Epithelial cell of esophagus (primary cell): ENCODE measurements at regions not wholly inside any gene's neighbourhood (a gene's known extent, or its start where the extent isn't known, plus 50 kb on each side); places are given as distances from the start of the nearest gene placed in this dataset.

ENCODE experiments used
- DNase-seq: peaks from one replicate; pipeline ENCODE4 v3.0.0; 2010; ENCODE audit warnings: low read depth
- H3K4me3 ChIP-seq: 2 replicates; pipeline ENCODE4 v1.5.1; 2011; ENCODE audit warnings: mild to moderate bottlenecking, low read length, control low read depth
- TF ChIP-seq, protein P1 (sequence below): IDR thresholded peaks from 2 replicates; pipeline ENCODE4 v1.5.1; 2011; ENCODE audit warnings: low read depth, mild to moderate bottlenecking, low read length, control low read depth, inconsistent platforms; ENCODE audit not compliant: insufficient read depth; ENCODE audit errors: missing control alignments

DNA sequence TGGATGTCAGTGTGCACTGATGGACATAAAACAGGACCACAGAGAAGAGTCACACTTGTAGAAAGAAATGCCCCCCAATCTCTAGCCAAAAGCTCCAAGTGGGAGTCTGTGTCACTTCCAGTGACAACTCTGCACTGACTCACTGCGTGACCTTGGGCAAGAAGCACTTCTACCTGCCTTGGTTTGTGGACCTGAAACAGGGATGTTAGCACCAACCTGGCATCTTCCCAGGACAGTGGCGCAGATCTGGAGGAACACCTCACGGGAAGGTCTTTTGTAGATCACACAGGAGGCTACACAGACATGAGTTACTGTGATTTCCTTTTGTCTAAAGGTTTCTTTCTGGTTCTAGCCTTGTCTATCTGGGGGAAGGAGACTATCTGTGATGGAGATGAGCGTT, 80.5 kb upstream of the DHRSX start:
- DNase-seq, result no peak
- TF ChIP-seq, protein P1, sequence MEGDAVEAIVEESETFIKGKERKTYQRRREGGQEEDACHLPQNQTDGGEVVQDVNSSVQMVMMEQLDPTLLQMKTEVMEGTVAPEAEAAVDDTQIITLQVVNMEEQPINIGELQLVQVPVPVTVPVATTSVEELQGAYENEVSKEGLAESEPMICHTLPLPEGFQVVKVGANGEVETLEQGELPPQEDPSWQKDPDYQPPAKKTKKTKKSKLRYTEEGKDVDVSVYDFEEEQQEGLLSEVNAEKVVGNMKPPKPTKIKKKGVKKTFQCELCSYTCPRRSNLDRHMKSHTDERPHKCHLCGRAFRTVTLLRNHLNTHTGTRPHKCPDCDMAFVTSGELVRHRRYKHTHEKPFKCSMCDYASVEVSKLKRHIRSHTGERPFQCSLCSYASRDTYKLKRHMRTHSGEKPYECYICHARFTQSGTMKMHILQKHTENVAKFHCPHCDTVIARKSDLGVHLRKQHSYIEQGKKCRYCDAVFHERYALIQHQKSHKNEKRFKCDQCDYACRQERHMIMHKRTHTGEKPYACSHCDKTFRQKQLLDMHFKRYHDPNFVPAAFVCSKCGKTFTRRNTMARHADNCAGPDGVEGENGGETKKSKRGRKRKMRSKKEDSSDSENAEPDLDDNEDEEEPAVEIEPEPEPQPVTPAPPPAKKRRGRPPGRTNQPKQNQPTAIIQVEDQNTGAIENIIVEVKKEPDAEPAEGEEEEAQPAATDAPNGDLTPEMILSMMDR, result no peak
- no peak overlapping the region for H3K4me3 ChIP-seq

DNA sequence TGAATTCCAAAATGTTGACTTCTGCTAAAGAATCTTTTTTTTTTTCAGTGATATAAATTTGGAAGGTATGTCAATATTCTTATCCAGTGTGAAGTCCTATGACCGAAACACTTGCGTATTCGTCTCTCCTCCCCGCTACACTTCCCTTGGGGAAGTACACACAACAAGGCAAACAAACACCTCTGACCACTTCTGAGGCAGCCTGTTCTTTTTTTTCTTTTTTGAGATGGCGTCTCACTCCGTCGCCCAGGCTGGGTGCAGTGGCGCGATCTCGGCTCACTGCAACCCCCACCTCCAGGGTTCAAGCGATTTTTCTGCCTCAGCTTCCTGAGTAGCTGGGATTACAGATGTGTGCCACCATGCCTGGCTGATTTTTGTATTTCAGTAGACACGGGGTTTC, 78.1 kb upstream of the DHRSX start:
- TF ChIP-seq, protein P1, result no peak
- no peak overlapping the region for H3K4me3 ChIP-seq
- DNase-seq, result no peak

DNA sequence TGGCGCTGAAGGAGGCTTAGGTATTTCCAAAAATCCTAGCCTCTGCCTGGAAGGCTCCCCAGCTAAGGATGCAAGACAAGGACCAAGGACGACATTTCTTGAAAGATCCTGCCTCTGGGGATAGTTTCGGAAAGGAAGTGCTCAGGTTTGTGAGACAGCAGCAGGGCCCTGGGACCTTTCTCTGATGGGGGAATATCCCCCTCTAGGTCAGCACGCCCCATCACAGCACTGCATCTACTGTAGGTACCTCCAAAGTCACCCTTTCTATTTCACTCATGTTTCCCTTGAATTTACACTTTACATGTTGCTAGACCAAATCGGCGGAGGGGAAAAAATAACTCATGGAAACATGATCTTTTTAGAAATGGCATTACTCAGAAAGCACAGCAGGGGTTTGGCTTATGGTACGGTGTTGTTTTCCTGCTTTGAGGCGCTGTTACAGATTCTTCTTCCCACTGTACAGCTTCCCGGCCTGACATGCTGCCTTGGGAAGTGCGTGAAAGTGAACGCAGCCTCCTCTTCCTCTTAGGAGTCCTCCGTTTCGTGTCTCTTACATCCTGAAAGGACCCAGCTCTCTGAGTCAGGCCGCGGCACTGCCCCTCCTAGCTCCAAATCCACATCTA, 77.2 kb upstream of the DHRSX start:
- no peak for DNase-seq
- TF ChIP-seq, protein P1, result no peak
- no peak overlapping the region for H3K4me3 ChIP-seq

DNA sequence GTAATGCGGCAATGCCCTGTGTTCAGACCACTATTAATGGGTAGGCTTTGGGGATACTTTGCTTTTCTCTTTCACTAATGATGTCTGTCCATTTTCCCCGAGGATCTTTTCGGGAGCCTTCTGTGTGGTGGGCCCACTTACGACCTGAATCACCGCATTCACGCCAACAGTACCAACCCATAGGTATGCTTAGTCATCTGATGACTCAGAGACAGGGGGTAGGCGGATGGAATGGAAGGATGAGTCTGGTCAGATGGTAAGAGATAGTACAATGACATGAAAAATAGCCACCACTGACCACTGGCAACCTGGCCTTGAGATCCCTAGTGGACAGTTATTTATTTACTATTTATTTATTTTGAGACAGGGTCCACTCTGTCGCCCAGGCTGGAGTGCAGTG, 76.0 kb upstream of the DHRSX start:
- DNase-seq, result peak; percentile 17
- H3K4me3 ChIP-seq, result no peak overlapping the region
- TF ChIP-seq, protein P1, result no peak

DNA sequence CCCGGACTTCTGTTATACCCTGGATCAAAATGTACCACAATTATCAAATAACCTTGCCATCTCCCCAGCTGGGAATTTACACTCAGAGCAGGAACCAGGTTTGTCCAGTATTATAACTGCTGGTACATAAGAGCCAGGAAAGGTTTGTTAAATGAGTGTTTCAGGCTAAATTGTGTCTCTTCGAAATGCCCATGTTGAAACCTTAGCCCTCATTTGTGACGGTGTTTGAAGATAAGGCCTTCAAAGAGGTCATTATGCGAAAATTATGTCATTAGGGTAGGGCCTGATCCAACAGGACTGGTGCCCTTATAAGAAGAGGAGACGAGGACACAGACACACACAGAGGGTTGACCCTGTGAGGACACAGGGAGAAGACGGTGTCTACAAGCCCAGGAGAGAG, 73.5 kb upstream of the DHRSX start:
- DNase-seq, result no peak
- TF ChIP-seq, protein P1, result no peak
- H3K4me3 ChIP-seq, result no peak overlapping the region

DNA sequence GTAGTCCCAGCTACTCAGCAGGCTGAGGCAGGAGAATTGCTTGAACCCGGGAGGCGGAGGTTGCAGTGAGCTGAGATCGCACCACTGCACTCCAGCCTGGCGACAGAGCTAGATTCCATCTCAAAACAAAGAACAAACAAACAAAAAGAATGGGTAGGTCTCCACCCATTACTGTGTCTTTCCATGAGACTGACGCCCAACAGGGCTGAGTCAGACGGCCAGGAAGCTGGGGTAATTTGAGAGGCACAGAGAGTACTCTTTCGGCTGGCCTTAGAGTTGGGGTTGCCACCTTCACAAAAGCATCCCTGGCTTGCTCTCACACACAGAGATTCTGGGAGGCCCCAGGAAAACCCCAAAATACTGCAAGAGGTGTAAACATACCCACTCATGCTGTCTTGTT, 72.0 kb upstream of the DHRSX start:
- DNase-seq, result peak; percentile 45
- no peak overlapping the region for H3K4me3 ChIP-seq
- TF ChIP-seq, protein P1, result no peak

DNA sequence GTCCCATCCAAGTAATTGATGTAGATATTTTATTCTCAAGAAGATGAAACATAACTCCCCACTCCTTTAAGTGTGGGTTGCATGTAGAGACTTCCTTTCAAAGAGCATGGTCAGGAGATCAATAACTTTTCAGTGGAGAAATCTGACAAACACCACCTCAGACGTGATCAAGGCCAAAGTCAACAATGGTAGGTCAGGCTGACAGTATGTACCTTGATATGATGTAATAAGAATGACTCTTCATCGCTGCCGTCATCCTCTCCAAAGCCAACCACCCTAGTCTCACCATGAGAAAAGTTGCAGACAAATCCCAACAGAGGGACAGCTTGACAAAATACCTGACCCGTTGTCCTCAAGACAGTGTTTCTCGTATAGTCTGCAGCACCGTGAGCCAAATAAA, 67.3 kb upstream of the DHRSX start:
- H3K4me3 ChIP-seq, result no peak overlapping the region
- DNase-seq, result no peak
- TF ChIP-seq, protein P1, result no peak
